ENCODE measurements at regions not wholly inside any gene's neighbourhood (a gene's known extent, or its start where the extent isn't known, plus 50 kb on each side); places are given as distances from the start of the nearest gene placed in this dataset.

DNA sequence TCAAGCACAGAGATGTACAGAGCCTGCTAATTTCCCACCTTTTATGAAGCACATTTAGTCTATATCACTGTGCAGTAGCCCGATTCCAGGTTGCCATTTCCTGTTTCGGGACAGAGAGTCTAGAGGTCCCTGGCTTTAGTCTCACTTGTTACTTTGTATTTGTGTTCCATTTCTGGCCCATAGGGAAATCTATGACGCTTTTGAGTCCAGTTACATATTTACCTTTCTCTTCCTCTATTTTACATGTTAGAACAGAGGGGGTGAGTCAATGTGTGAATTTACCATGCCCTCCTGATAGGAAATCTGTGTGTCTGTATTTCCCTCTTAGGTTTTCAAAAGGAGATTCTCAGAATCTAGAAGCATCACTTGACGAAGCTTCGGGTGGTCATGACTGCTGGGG is 227.1 kb upstream of the ZFHX3 start:
- FAIRE-seq = no peak
- dilution Hi-C loops (cut with MboI; ENCODE audit: extremely low pct_ligation_motif_present, low sequenced_read_pairs) = no loop called here

DNA sequence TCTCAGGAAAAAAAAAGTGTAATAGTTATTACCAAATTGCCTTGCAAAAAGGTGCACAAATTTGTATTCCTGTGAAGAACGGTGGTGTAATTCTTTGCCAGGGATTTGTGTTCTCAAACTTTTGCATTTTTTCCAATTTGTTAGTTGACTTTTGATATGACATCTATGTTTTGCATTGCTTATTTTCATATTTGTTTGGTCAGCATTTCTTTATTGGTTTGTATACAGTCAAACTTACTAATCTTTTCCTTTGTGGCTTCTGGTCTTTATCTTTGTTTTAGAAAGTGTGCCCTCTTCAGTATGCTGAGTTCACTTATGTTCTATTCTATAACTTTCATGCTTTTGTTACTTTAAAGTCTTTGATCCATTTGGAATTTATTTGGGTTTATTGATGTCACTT is 226.2 kb upstream of the ZFHX3 start:
- H3K27me3 ChIP-seq (ENCODE audit: control insufficient read depth, extremely low read depth, insufficient read depth, low read length) = no peaks in the 10 kb centered on the region
- no peaks in the 10 kb centered on the region for H3K9me3 ChIP-seq (ENCODE audit: control insufficient read depth, low read depth, low read length)
- H3K4me2 ChIP-seq (ENCODE audit: control insufficient read depth, extremely low read depth, insufficient read depth, low read depth, low read length) = no peak overlapping the region
- no peak overlapping the region for H3K27ac ChIP-seq (ENCODE audit: control insufficient read depth, insufficient read depth, low read length)
- no peaks in the 10 kb centered on the region for H4K20me1 ChIP-seq (ENCODE audit: control insufficient read depth, extremely low read depth, insufficient read depth, low read length)
- no peak overlapping the region for H3K4me3 ChIP-seq (ENCODE audit: control insufficient read depth in 2 of 3, extremely low read depth in 1 of 3, insufficient read depth in 2 of 3, low read depth in 1 of 3, low read length in 3 of 3)
- no peaks in the 10 kb centered on the region for H3K9me1 ChIP-seq (ENCODE audit: control insufficient read depth, extremely low read depth, insufficient read depth, low read length)
- H3K9ac ChIP-seq (ENCODE audit: control insufficient read depth, extremely low read depth, insufficient read depth, low read length) = no peak overlapping the region
- DNase-seq (ENCODE audit: low read depth, low spot score) (no peak), FAIRE-seq (no peak)
- H3K4me1 ChIP-seq (ENCODE audit: control insufficient read depth, extremely low read depth, insufficient read depth, low read length) = no peaks in the 10 kb centered on the region
- no peak overlapping the region for H2AFZ ChIP-seq (ENCODE audit: control insufficient read depth, low read length)
- H3K79me2 ChIP-seq (ENCODE audit: control insufficient read depth, insufficient read depth, low read length) = no peaks in the 10 kb centered on the region
- TF ChIP-seq, protein P1, sequence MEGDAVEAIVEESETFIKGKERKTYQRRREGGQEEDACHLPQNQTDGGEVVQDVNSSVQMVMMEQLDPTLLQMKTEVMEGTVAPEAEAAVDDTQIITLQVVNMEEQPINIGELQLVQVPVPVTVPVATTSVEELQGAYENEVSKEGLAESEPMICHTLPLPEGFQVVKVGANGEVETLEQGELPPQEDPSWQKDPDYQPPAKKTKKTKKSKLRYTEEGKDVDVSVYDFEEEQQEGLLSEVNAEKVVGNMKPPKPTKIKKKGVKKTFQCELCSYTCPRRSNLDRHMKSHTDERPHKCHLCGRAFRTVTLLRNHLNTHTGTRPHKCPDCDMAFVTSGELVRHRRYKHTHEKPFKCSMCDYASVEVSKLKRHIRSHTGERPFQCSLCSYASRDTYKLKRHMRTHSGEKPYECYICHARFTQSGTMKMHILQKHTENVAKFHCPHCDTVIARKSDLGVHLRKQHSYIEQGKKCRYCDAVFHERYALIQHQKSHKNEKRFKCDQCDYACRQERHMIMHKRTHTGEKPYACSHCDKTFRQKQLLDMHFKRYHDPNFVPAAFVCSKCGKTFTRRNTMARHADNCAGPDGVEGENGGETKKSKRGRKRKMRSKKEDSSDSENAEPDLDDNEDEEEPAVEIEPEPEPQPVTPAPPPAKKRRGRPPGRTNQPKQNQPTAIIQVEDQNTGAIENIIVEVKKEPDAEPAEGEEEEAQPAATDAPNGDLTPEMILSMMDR (optimal IDR thresholded peaks at IDR 0.05 in 1 of 3, IDR thresholded peaks at IDR 0.05 in 1 of 3, conservative IDR thresholded peaks at IDR 0.05 in 1 of 3; ENCODE audit: extremely low read depth in 1 of 3, insufficient read depth in 2 of 3, low read length in 3 of 3) = no peak
- TF ChIP-seq EZH2 (IDR thresholded peaks at IDR 0.05; ENCODE audit: low read length) = no peak
- dilution Hi-C loops (cut with MboI; ENCODE audit: extremely low pct_ligation_motif_present, low sequenced_read_pairs) = no loop called here
- H3K36me3 ChIP-seq (ENCODE audit: control insufficient read depth in 2 of 2, extremely low read depth in 1 of 2, insufficient read depth in 2 of 2, low read length in 2 of 2) = no peaks in the 10 kb centered on the region

More for the DNA sequence above, 227.1 kb upstream of the ZFHX3 start:
- Histone ChIP-seq H4K20me1 (ENCODE audit: control insufficient read depth, extremely low read depth, insufficient read depth, low read length) (no peaks in the 10 kb centered on the region), H3K27ac (ENCODE audit: control insufficient read depth, insufficient read depth, low read length) (no peak overlapping the region), H3K4me2 (ENCODE audit: control insufficient read depth, extremely low read depth, insufficient read depth, low read depth, low read length) (no peak overlapping the region), H3K27me3 (ENCODE audit: control insufficient read depth, extremely low read depth, insufficient read depth, low read length) (no peaks in the 10 kb centered on the region), H3K79me2 (ENCODE audit: control insufficient read depth, insufficient read depth, low read length) (no peaks in the 10 kb centered on the region), H3K4me3 (ENCODE audit: control insufficient read depth in 2 of 3, extremely low read depth in 1 of 3, insufficient read depth in 2 of 3, low read depth in 1 of 3, low read length in 3 of 3) (no peak overlapping the region), H2AFZ (ENCODE audit: control insufficient read depth, low read length) (no peak overlapping the region), H3K36me3 (ENCODE audit: control insufficient read depth in 2 of 2, extremely low read depth in 1 of 2, insufficient read depth in 2 of 2, low read length in 2 of 2) (no peaks in the 10 kb centered on the region), H3K4me1 (ENCODE audit: control insufficient read depth, extremely low read depth, insufficient read depth, low read length) (no peaks in the 10 kb centered on the region), H3K9ac (ENCODE audit: control insufficient read depth, extremely low read depth, insufficient read depth, low read length) (no peak overlapping the region), H3K9me1 (ENCODE audit: control insufficient read depth, extremely low read depth, insufficient read depth, low read length) (no peaks in the 10 kb centered on the region), H3K9me3 (ENCODE audit: control insufficient read depth, low read depth, low read length) (no peaks in the 10 kb centered on the region)
- DNase-seq (ENCODE audit: low read depth, low spot score) = no peak
- no peak for TF ChIP-seq EZH2 (IDR thresholded peaks at IDR 0.05; ENCODE audit: low read length)
- TF ChIP-seq, protein P1 (optimal IDR thresholded peaks at IDR 0.05 in 1 of 3, IDR thresholded peaks at IDR 0.05 in 1 of 3, conservative IDR thresholded peaks at IDR 0.05 in 1 of 3; ENCODE audit: extremely low read depth in 1 of 3, insufficient read depth in 2 of 3, low read length in 3 of 3) = no peak

All from keratinocyte (primary cell).